GM10266 (cell line): ENCODE measurements at regions not wholly inside any gene's neighbourhood (a gene's known extent, or its start where the extent isn't known, plus 50 kb on each side); places are given as distances from the start of the nearest gene placed in this dataset.

Experiments
- DNase-seq: peaks from one replicate; pipeline ENCODE4 v3.0.0; 2012; ENCODE audit errors: extremely low spot score
- TF ChIP-seq, protein P1 (sequence below): IDR thresholded peaks from 2 replicates; pipeline ENCODE4 v1.5.1; 2012; ENCODE audit warnings: mild to moderate bottlenecking, low read depth; ENCODE audit not compliant: control insufficient read depth, insufficient read depth; ENCODE audit errors: missing control alignments

GRCh38 chrX:147602176-147602696 is 309.5 kb upstream of the FMR1 start:
- no peak for DNase-seq

DNA sequence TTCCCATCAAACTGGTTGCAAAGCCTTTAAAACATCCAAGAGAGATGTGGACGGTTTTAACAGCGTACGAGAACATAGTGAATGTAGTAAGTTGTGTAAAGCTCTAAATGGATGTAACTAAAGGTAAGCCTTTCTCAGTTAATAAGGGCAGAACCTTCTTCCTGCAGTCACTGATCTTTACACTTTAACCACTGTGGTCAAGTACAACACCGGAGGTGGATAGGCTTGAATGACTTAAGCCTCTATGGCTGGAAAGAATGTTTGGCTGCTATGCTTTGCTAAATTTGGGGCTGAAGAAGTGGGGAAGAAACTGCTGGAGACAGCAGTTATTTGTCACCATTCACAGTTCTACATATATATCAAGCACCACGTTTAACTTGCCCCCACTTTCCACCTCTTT is 285.1 kb upstream of the FMR1 start:
- DNase-seq = no peak
- TF ChIP-seq, protein P1, sequence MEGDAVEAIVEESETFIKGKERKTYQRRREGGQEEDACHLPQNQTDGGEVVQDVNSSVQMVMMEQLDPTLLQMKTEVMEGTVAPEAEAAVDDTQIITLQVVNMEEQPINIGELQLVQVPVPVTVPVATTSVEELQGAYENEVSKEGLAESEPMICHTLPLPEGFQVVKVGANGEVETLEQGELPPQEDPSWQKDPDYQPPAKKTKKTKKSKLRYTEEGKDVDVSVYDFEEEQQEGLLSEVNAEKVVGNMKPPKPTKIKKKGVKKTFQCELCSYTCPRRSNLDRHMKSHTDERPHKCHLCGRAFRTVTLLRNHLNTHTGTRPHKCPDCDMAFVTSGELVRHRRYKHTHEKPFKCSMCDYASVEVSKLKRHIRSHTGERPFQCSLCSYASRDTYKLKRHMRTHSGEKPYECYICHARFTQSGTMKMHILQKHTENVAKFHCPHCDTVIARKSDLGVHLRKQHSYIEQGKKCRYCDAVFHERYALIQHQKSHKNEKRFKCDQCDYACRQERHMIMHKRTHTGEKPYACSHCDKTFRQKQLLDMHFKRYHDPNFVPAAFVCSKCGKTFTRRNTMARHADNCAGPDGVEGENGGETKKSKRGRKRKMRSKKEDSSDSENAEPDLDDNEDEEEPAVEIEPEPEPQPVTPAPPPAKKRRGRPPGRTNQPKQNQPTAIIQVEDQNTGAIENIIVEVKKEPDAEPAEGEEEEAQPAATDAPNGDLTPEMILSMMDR = no peak

More at GRCh38 chrX:147602176-147602696, 309.5 kb upstream of the FMR1 start:
- TF ChIP-seq, protein P1 = no peak

- DNase-seq = no peak
- TF ChIP-seq, protein P1 = no peak
Observed at GRCh38 chrX:147635186-147635585, 276.5 kb upstream of the FMR1 start.

- TF ChIP-seq, protein P1 = no peak
- no peak for DNase-seq
Observed at GRCh38 chrX:147637190-147637589, 274.5 kb upstream of the FMR1 start.

DNA sequence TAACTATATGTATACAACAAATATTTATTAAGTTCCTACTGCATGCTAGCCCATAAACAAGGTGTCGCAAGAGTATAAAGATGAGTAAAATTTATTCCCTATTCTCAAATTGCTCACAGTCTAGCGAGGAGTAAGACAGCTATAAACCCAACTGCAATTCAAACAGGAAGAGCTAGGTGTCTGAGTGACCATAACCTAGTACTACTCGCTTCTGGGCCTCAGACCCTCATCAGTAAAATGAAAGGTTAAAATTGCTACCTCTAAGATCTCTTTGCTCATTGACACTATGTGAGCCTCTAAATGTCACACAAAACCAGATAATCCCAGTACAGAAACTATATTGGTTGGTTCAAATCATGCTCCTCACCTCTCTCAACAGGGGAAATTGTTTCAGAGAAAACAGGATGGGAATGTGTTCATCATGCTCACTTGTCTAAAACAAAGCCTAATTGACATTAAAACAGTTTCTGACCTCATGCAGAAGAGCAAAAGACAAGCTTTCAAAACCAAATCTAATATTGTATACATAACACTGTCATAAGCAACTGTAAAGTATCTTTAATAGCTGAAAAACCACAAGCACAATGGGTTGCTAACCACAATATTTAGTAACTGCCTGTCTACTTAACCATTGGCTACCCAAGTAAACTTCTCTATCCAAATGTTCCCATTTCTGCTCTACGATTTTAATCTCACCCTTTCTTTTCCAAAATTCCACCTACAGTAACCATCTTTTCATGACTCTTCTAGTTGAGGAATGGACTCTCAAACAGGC is 264.6 kb upstream of the FMR1 start:
- TF ChIP-seq, protein P1 = no peak
- no peak for DNase-seq

GRCh38 chrX:147675819-147676218 is 235.9 kb upstream of the FMR1 start:
- DNase-seq = no peak
- TF ChIP-seq, protein P1 = no peak

DNA sequence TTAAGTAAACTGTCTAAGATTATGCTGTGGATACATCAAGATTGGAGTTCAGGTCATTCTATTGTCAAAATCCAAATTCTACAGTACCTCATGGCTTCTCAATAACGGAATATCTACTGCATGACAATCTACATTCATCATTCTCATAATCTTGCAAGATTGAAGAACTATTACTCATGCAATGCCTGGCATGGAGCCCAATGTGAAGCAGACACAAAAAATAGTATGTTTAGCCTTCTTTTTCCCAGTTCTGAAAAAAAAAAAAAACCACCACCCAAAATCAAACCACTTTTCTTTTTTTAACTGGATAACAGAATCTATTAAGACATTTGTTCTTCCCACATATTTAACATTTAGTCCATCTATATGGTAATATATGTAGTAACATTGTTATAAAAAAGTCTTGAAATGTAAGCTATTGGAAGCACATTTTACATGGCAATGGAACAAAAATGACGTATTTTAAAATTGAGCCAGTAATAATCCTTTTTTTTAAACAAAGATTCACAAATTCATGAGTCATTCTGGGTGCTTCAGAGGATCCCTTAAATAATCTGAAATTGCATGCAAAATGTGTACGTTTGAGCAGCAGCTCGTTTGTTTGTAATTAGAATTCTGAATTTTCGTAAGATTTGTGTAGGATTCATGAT is 232.2 kb upstream of the FMR1 start:
- TF ChIP-seq, protein P1 = no peak
- no peak for DNase-seq
